ENCODE measurements at regions not wholly inside any gene's neighbourhood (a gene's known extent, or its start where the extent isn't known, plus 50 kb on each side); places are given as distances from the start of the nearest gene placed in this dataset.

GRCh38 chr9:2337131-2337530 lies 284.5 kb upstream of the VLDLR start (continued):
- TF ChIP-seq ZNF670 (tag by site-specific recombination; IDR thresholded peaks at IDR 0.05; ENCODE audit: low read depth): no peak
- no peak for TF ChIP-seq ZNF658 (tag by site-specific recombination; IDR thresholded peaks at IDR 0.05)
- TF ChIP-seq EGR2 (tag by site-specific recombination; IDR thresholded peaks at IDR 0.05; ENCODE audit: low read depth): no peak
- TF ChIP-seq ZNF292 (tag by site-specific recombination; IDR thresholded peaks at IDR 0.05; ENCODE audit: borderline replicate concordance, low read depth): no peak
- TF ChIP-seq ZNF600 (tag by site-specific recombination; IDR thresholded peaks at IDR 0.05): no peak
- TF ChIP-seq ZSCAN16 (tag by site-specific recombination; IDR thresholded peaks at IDR 0.05): no peak
- TF ChIP-seq ZNF560 (tag by site-specific recombination; IDR thresholded peaks at IDR 0.05; ENCODE audit: borderline replicate concordance): no peak

- POLR2A ChIA-PET: no interaction called here
- no peak overlapping the region for H3K27ac ChIP-seq (ENCODE audit: extremely low read depth, low read depth, low read length)
- TF ChIP-seq ZNF768 (tag by site-specific recombination; IDR thresholded peaks at IDR 0.05): no peak
- H3K9me3 ChIP-seq (ENCODE audit: control insufficient read depth, insufficient read depth, low read depth, low read length): no peaks in the 10 kb centered on the region
- CTCF ChIA-PET: interaction anchor here (0.6 kb wide), 1 partner anchor 48 kb away, joined by 4 read pairs; no protein-coding TSS in a partner anchor
- H3K4me1 ChIP-seq (ENCODE audit: control insufficient read depth, insufficient read depth, low read length): no peaks in the 10 kb centered on the region
- H3K36me3 ChIP-seq (ENCODE audit: control insufficient read depth in 2 of 2, insufficient read depth in 1 of 2, low read length in 2 of 2): no peaks in the 10 kb centered on the region
- H3K4me3 ChIP-seq (ENCODE audit: low read depth, low read length): no peak overlapping the region
Observed at GRCh38 chr9:2337627-2338026, 284.0 kb upstream of the VLDLR start.

GRCh38 chr9:2338777-2339365 lies 282.7 kb upstream of the VLDLR start:
- ChIA-PET POLR2A (no interaction called here), CTCF (interaction anchor here (0.8 kb wide), 1 partner anchor 80 kb away, joined by 3 read pairs; no protein-coding TSS in a partner anchor)
- H3K4me3 ChIP-seq (ENCODE audit: low read depth, low read length): no peak overlapping the region
- TF ChIP-seq ZNF704 (tag by site-specific recombination; IDR thresholded peaks at IDR 0.05) (no peak), ZIC2 (tag by site-specific recombination; IDR thresholded peaks at IDR 0.05) (no peak), SCRT2 (tag by site-specific recombination; IDR thresholded peaks at IDR 0.05) (no peak), ZNF560 (tag by site-specific recombination; IDR thresholded peaks at IDR 0.05; ENCODE audit: borderline replicate concordance) (no peak), ZNF530 (tag by site-specific recombination; IDR thresholded peaks at IDR 0.05; ENCODE audit: low read depth) (no peak), ZNF768 (tag by site-specific recombination; IDR thresholded peaks at IDR 0.05) (no peak), ZNF549 (tag by site-specific recombination; IDR thresholded peaks at IDR 0.05) (no peak), ZNF211 (tag by site-specific recombination; IDR thresholded peaks at IDR 0.05; ENCODE audit: low read depth) (no peak), ZNF26 (tag by site-specific recombination; IDR thresholded peaks at IDR 0.05) (no peak)
- H3K9me3 ChIP-seq (ENCODE audit: control insufficient read depth, insufficient read depth, low read depth, low read length): no peaks in the 10 kb centered on the region
- H3K27ac ChIP-seq (ENCODE audit: extremely low read depth, low read depth, low read length): no peak overlapping the region
- no peaks in the 10 kb centered on the region for H3K36me3 ChIP-seq (ENCODE audit: control insufficient read depth in 2 of 2, insufficient read depth in 1 of 2, low read length in 2 of 2)
- no peaks in the 10 kb centered on the region for H3K4me1 ChIP-seq (ENCODE audit: control insufficient read depth, insufficient read depth, low read length)

- Histone ChIP-seq H3K4me3 (ENCODE audit: low read depth, low read length) (no peak overlapping the region), H3K9me3 (ENCODE audit: control insufficient read depth, insufficient read depth, low read depth, low read length) (no peaks in the 10 kb centered on the region), H3K36me3 (ENCODE audit: control insufficient read depth in 2 of 2, insufficient read depth in 1 of 2, low read length in 2 of 2) (no peaks in the 10 kb centered on the region), H3K27ac (ENCODE audit: extremely low read depth, low read depth, low read length) (no peak overlapping the region), H3K4me1 (ENCODE audit: control insufficient read depth, insufficient read depth, low read length) (no peaks in the 10 kb centered on the region)
- ChIA-PET POLR2A (no interaction called here), CTCF (interaction anchor here (1.1 kb wide), 1 partner anchor 20 kb away, joined by 3 read pairs; no protein-coding TSS in a partner anchor)
- TF ChIP-seq ZNF654 (tag by site-specific recombination; IDR thresholded peaks at IDR 0.05; ENCODE audit: low read depth) (no peak), ZNF571 (tag by site-specific recombination; IDR thresholded peaks at IDR 0.05) (no peak), BCL11B (tag by site-specific recombination; IDR thresholded peaks at IDR 0.05; ENCODE audit: low read depth) (no peak), ZNF114 (tag by site-specific recombination; IDR thresholded peaks at IDR 0.05) (no peak), ZNF19 (tag by site-specific recombination; IDR thresholded peaks at IDR 0.05; ENCODE audit: low read depth) (no peak), ZNF521 (tag by site-specific recombination; IDR thresholded peaks at IDR 0.05) (no peak), ZNF843 (tag by site-specific recombination; IDR thresholded peaks at IDR 0.05) (no peak), ZNF140 (tag by site-specific recombination; IDR thresholded peaks at IDR 0.05) (no peak), ZNF488 (tag by site-specific recombination; IDR thresholded peaks at IDR 0.05) (no peak)
Observed at GRCh38 chr9:2339416-2339815, 282.2 kb upstream of the VLDLR start.
